ENCODE measurements at regions not wholly inside any gene's neighbourhood (a gene's known extent, or its start where the extent isn't known, plus 50 kb on each side); places are given as distances from the start of the nearest gene placed in this dataset.
"Not testable (repeated sequence)": the region's sequence is repeated elsewhere in the genome, so short reads cannot be mapped to it uniquely, and the experiment has no call there.

DNA sequence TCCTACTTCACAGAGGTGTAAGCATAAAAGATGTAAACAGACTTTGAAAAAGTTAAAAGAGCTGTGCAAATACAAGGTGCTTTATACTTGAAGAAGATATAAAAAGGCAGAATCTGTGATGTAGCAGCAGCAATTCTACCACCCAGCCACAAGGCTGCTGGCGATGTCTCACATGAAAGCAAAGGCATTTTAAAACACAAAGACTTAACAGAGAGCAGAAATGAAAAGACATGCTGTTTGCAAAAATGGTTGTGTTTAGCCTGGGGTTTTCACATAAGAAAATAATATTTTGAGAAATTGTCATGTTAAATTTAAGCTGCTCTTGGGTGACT, 85.5 kb upstream of the ZNF800 start:
- TF ChIP-seq, protein P1, sequence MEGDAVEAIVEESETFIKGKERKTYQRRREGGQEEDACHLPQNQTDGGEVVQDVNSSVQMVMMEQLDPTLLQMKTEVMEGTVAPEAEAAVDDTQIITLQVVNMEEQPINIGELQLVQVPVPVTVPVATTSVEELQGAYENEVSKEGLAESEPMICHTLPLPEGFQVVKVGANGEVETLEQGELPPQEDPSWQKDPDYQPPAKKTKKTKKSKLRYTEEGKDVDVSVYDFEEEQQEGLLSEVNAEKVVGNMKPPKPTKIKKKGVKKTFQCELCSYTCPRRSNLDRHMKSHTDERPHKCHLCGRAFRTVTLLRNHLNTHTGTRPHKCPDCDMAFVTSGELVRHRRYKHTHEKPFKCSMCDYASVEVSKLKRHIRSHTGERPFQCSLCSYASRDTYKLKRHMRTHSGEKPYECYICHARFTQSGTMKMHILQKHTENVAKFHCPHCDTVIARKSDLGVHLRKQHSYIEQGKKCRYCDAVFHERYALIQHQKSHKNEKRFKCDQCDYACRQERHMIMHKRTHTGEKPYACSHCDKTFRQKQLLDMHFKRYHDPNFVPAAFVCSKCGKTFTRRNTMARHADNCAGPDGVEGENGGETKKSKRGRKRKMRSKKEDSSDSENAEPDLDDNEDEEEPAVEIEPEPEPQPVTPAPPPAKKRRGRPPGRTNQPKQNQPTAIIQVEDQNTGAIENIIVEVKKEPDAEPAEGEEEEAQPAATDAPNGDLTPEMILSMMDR (conservative IDR thresholded peaks at IDR 0.05; ENCODE audit: low read depth, low read length), result peak; percentile 13
- H3K4me3 ChIP-seq (ENCODE audit: low read length), result no peak overlapping the region
- DNase-seq (ENCODE audit: low read depth), result no peak

DNA sequence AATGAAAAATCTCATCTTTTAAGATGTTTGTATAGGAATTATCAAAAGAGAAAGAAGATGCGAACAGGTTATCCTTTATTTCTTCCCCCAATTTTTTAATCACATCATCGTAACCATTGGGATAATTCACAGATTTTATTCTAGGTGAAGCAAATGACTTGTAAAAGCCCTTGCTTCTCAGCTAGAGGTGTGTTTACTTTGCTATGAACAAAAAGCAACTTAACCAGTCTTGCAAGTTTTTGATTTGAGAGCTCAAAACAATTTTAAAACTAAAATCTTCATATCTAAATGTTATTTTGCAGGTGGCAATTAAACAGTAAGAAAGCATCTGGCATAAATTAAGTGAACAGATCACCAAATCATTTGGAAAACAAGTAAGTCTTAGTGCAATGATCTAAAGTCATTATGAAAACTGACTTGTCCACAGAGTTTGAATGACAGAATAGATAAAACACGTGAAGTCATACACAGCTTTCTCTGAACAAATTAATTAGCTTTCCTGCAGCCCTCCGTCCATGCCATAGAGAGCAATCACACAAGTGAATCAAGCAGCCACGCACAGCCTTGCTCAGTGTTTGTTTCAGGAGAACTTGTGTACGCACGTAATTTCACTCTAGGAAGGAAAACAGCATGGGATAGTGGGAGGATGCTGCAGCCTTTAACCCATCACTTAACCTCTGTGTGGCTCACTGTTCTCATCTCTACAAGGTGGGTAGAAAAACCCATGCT, 85.0 kb upstream of the ZNF800 start:
- TF ChIP-seq, protein P1 (conservative IDR thresholded peaks at IDR 0.05; ENCODE audit: low read depth, low read length), result no peak

DNA sequence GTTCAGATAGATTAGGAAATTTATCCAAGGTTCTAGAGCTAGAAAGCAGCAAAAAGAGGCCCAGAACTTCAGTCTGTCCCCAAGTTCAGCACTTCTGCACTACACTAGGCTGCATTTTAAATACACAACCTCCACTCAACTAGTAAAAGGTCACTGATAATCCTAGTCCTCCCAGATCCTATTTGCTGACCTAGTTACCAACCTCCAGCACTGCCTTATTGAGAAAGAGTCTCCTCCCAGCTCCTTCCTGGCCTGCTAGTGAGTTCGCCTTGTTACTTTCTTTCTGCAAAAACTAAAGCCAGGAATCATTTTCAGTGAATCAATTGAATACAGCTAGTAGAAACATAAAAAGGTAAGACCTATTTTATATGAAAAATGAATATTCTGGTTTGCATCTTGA, 84.1 kb upstream of the ZNF800 start:
- TF ChIP-seq, protein P1 (conservative IDR thresholded peaks at IDR 0.05; ENCODE audit: low read depth, low read length), result no peak
- no peak for DNase-seq (ENCODE audit: low read depth)
- H3K4me3 ChIP-seq (ENCODE audit: low read length), result no peak overlapping the region

More for the DNA sequence above, 85.0 kb upstream of the ZNF800 start:
- no peak for DNase-seq (ENCODE audit: low read depth)
- H3K4me3 ChIP-seq (ENCODE audit: low read length), result no peak overlapping the region

DNA sequence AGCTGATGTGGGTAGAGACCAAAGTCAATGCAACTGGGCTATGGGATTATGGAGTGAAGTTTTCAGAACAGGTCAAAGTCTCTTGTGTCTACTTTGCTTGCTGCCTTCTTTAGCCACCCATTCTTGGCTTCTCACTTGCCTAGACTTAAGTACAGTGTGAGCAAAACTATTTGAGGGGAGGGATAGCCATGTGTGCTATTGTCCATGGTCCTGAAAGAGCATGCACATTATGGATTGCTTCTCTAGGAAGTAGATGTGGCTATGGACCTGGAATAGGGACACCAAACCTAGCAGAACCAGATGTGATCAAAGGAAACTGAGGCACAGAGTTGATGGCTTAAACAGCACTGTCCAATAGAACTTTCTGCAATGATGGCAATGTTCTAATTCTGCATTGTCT, 81.9 kb upstream of the ZNF800 start:
- DNase-seq (ENCODE audit: low read depth), result no peak
- no peak overlapping the region for H3K4me3 ChIP-seq (ENCODE audit: low read length)
- TF ChIP-seq, protein P1 (conservative IDR thresholded peaks at IDR 0.05; ENCODE audit: low read depth, low read length), result no peak

DNA sequence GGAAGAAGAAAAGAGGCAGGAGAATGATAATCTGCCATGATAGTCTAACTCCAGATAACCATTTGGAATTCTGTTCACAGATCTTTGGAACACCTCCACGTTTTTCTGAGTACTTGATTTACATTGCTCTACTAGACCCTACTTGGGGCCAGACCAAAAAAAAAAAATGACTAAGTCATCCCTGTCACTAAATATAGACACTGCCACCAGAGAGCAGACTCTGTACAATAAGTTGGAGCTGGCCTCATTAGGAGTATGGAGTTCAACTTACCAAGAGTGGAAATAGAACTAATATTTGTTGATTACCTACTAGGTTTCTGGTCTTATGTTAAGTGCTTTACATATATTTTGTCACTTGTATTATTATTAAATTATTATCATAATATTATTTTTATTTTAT, 80.9 kb upstream of the ZNF800 start:
- no peak for DNase-seq (ENCODE audit: low read depth)
- TF ChIP-seq, protein P1 (conservative IDR thresholded peaks at IDR 0.05; ENCODE audit: low read depth, low read length), result no peak
- H3K4me3 ChIP-seq (ENCODE audit: low read length), result no peak overlapping the region

DNA sequence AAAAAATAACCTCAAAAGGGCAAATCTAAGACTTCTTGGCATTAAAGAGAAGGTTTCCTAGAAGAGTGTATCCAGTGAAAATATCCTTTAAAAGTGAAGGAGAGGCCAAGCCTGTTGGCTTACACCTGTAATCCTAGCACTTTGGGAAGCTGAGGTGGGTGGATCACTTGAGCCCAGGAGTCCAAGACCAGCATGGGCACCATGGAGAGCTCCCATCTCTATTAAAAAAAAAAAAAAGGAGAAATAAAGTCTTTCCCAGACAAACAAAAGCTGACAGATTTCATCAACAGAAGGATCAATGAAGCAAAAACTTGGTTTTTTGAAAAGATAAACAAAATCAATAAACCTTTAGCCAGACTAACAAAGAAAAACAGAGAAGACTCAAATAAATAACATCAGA, 67.6 kb upstream of the ZNF800 start:
- TF ChIP-seq, protein P1 (conservative IDR thresholded peaks at IDR 0.05; ENCODE audit: low read depth, low read length), result no peak
- no peak overlapping the region for H3K4me3 ChIP-seq (ENCODE audit: low read length)
- no peak for DNase-seq (ENCODE audit: low read depth)

DNA sequence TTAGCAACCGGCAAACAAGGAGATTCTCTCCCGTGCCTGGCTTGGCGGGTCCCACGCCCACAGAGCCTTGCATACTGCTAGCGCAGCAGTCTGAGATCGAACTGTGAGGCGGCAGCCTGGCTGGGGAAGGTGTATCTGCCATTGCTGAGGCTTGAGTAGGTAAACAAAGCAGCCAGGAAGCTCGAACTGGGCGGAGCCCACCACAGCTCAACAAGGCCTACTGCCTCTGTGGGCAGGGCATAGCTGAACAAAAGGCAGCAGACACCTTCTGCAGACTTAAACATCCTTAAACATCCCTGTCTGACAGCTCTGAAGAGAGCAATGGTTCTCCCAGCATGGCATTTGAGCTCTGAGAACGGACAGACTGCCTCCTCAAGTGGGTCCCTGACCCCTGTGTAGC, 58.8 kb upstream of the ZNF800 start:
- not testable (repeated sequence) for DNase-seq (ENCODE audit: low read depth); H3K4me3 ChIP-seq (ENCODE audit: low read length)

All from retinal pigment epithelial cell (primary cell).